Astrocyte (in vitro differentiated cells and primary cell): ENCODE measurements at regions not wholly inside any gene's neighbourhood (a gene's known extent, or its start where the extent isn't known, plus 50 kb on each side); places are given as distances from the start of the nearest gene placed in this dataset.

Experiments used
- DNase-seq: peaks from one replicate; pipeline ENCODE4 v3.0.0-alpha.2; 2010; ENCODE audit warnings: low read depth
- FAIRE-seq: peaks from 2 replicates; lab custom pipeline; 2011; peaks lifted over from hg19 to GRCh38; lab: Jason Lieb, UNC
- H2AFZ ChIP-seq: 2 replicates; pipeline ENCODE4 v1.6.0; 2012; ENCODE audit warnings: low read depth, low read length, inconsistent platforms
- H3K27ac ChIP-seq: 2 replicates; pipeline ENCODE4 v1.5.1; 2011; ENCODE audit warnings: low read depth, low read length, inconsistent platforms
- H3K27me3 ChIP-seq: 2 replicates; pipeline ENCODE4 v1.6.0; 2011; ENCODE audit warnings: low read length, inconsistent platforms; ENCODE audit not compliant: insufficient read depth
- H3K36me3 ChIP-seq: 2 replicates; pipeline ENCODE4 v1.5.1; 2011; ENCODE audit warnings: low read length, inconsistent platforms; ENCODE audit not compliant: insufficient read depth
- H3K4me1 ChIP-seq: 2 replicates; pipeline ENCODE4 v1.5.1; 2011; ENCODE audit warnings: low read length, inconsistent platforms; ENCODE audit not compliant: insufficient read depth
- H3K4me2 ChIP-seq: 2 replicates; pipeline ENCODE4 v1.6.0; 2012; ENCODE audit warnings: low read length, inconsistent platforms
- H3K4me3 ChIP-seq: 2 replicates; pipeline ENCODE4 v1.5.1; 2011; ENCODE audit warnings: low read depth, mild to moderate bottlenecking, low read length, inconsistent platforms; ENCODE audit not compliant: insufficient read depth
- H3K79me2 ChIP-seq: 2 replicates; pipeline ENCODE4 v1.6.0; 2012; ENCODE audit warnings: mild to moderate bottlenecking, low read length, inconsistent platforms; ENCODE audit not compliant: insufficient read depth
- H3K9ac ChIP-seq: 2 replicates; pipeline ENCODE4 v1.6.0; 2012; ENCODE audit warnings: mild to moderate bottlenecking, low read length, inconsistent platforms
- H3K9me3 ChIP-seq: 2 replicates; pipeline ENCODE4 v1.5.1; 2012; ENCODE audit warnings: low read depth, mild to moderate bottlenecking, low read length, inconsistent platforms; ENCODE audit not compliant: insufficient read depth
- H4K20me1 ChIP-seq: 2 replicates; pipeline ENCODE4 v1.6.0; 2012; ENCODE audit warnings: low read length, inconsistent platforms; ENCODE audit not compliant: insufficient read depth
- H3K27ac Mint-ChIP-seq: one replicate; pipeline ENCODE4 v1.8.0; 2021; ENCODE audit warnings: mild to moderate bottlenecking, mixed read lengths; ENCODE audit not compliant: unreplicated experiment
- H3K27me3 Mint-ChIP-seq: one replicate; pipeline ENCODE4 v1.8.0; 2021; ENCODE audit warnings: low read depth, mixed read lengths; ENCODE audit not compliant: unreplicated experiment
- H3K36me3 Mint-ChIP-seq: one replicate; pipeline ENCODE4 v1.8.0; 2021; ENCODE audit warnings: low read depth, mixed read lengths; ENCODE audit not compliant: unreplicated experiment
- H3K4me1 Mint-ChIP-seq: one replicate; pipeline ENCODE4 v1.8.0; 2021; ENCODE audit warnings: low read depth, mixed read lengths; ENCODE audit not compliant: unreplicated experiment
- H3K4me3 Mint-ChIP-seq: one replicate; pipeline ENCODE4 v1.8.0; 2021; ENCODE audit warnings: mild to moderate bottlenecking, moderate library complexity, mixed read lengths; ENCODE audit not compliant: unreplicated experiment
- H3K9me3 Mint-ChIP-seq: one replicate; pipeline ENCODE4 v1.8.0; 2021; ENCODE audit warnings: mild to moderate bottlenecking, mixed read lengths; ENCODE audit not compliant: unreplicated experiment
- CTCF ChIP-seq: IDR thresholded peaks from 2 replicates; pipeline ENCODE4 v1.5.1; 2011; ENCODE audit warnings: low read depth, mild to moderate bottlenecking, inconsistent platforms, low read length, moderate library complexity; ENCODE audit not compliant: insufficient read depth
- EZH2 ChIP-seq: IDR thresholded peaks from 2 replicates; pipeline ENCODE4 v1.6.1; 2012; ENCODE audit warnings: mild to moderate bottlenecking, low read length, inconsistent platforms; ENCODE audit not compliant: insufficient read depth

- Mint-ChIP-seq H3K4me1 (peaks cover 21% of the 10 kb centered on the region), H3K27ac (no peak overlapping the region), H3K4me3 (no peak overlapping the region), H3K27me3 (peaks cover 14% of the 10 kb centered on the region), H3K36me3 (no peaks in the 10 kb centered on the region), H3K9me3 (peaks cover 4% of the 10 kb centered on the region)
- H3K9me3 ChIP-seq, result no peaks in the 10 kb centered on the region
- no peaks in the 10 kb centered on the region for H3K36me3 ChIP-seq
- FAIRE-seq, result no peak
- TF ChIP-seq EZH2 (no peak), CTCF (no peak)
- H3K9ac ChIP-seq, result no peak overlapping the region
- H3K4me2 ChIP-seq, result no peak overlapping the region
- no peak overlapping the region for H2AFZ ChIP-seq
- no peaks in the 10 kb centered on the region for H3K79me2 ChIP-seq
- no peaks in the 10 kb centered on the region for H4K20me1 ChIP-seq
- peaks cover 7% of the 10 kb centered on the region for H3K4me1 ChIP-seq
- no peak for DNase-seq
- H3K4me3 ChIP-seq, result no peak overlapping the region
- no peak overlapping the region for H3K27ac ChIP-seq
- no peaks in the 10 kb centered on the region for H3K27me3 ChIP-seq
Observed at GRCh38 chr2:128748336-128748735, 429.7 kb upstream of the HS6ST1 start.

- no peak for FAIRE-seq
- H3K36me3 ChIP-seq, result no peaks in the 10 kb centered on the region
- no peak overlapping the region for H2AFZ ChIP-seq
- H3K9me3 ChIP-seq, result no peaks in the 10 kb centered on the region
- H3K36me3 Mint-ChIP-seq, result no peaks in the 10 kb centered on the region
- no peaks in the 10 kb centered on the region for H3K27me3 ChIP-seq
- peaks cover 4% of the 10 kb centered on the region for H3K9me3 Mint-ChIP-seq
- no peak overlapping the region for H3K4me3 Mint-ChIP-seq
- H3K27me3 Mint-ChIP-seq, result peaks cover 14% of the 10 kb centered on the region
- no peak overlapping the region for H3K27ac ChIP-seq
- no peaks in the 10 kb centered on the region for H4K20me1 ChIP-seq
- H3K4me1 ChIP-seq, result peaks cover 7% of the 10 kb centered on the region
- no peak overlapping the region for H3K27ac Mint-ChIP-seq
- no peak overlapping the region for H3K4me3 ChIP-seq
- peaks cover 27% of the 10 kb centered on the region for H3K4me1 Mint-ChIP-seq
- H3K4me2 ChIP-seq, result no peak overlapping the region
- H3K79me2 ChIP-seq, result no peaks in the 10 kb centered on the region
- TF ChIP-seq EZH2, result no peak
- no peak overlapping the region for H3K9ac ChIP-seq
- no peak for DNase-seq
Observed at GRCh38 chr2:128748835-128749605, 430.4 kb upstream of the HS6ST1 start.

GRCh38 chr2:128750328-128751165, 431.9 kb upstream of the HS6ST1 start:
- Histone ChIP-seq H3K36me3 (no peaks in the 10 kb centered on the region), H3K4me3 (no peak overlapping the region), H4K20me1 (no peaks in the 10 kb centered on the region), H3K9ac (no peak overlapping the region), H2AFZ (no peak overlapping the region), H3K27ac (no peak overlapping the region), H3K27me3 (no peaks in the 10 kb centered on the region), H3K79me2 (no peaks in the 10 kb centered on the region), H3K4me2 (no peak overlapping the region), H3K4me1 (peaks cover 7% of the 10 kb centered on the region), H3K9me3 (no peaks in the 10 kb centered on the region)
- FAIRE-seq, result no peak
- Mint-ChIP-seq H3K27ac (no peak overlapping the region), H3K36me3 (no peaks in the 10 kb centered on the region), H3K9me3 (no peaks in the 10 kb centered on the region), H3K27me3 (peaks cover 14% of the 10 kb centered on the region), H3K4me3 (no peak overlapping the region), H3K4me1 (peaks cover 31% of the 10 kb centered on the region)
- no peak for DNase-seq
- no peak for TF ChIP-seq CTCF
- TF ChIP-seq EZH2, result no peak
